HepG2 (cell line): ENCODE measurements at regions not wholly inside any gene's neighbourhood (a gene's known extent, or its start where the extent isn't known, plus 50 kb on each side); places are given as distances from the start of the nearest gene placed in this dataset.

ENCODE experiments used
- small RNA-seq, 3 experiments: library from RNA; depleted of rRNA; stranded (forward); fragments of <200 nt; gene quantifications; one replicate each; pipeline ENCODE3, GENCODE V24; 2012; ENCODE audit warnings: low read depth in 2 of 3, low replicate concordance in 1 of 3; ENCODE audit not compliant: insufficient read length in 3 of 3, insufficient read depth in 2 of 3
- TF ChIP-seq, protein P1 (sequence below): sonication (generic); formaldehyde crosslinking; IDR thresholded peaks from 2 replicates; pipeline ENCODE4 v1.5.0; 2020; ENCODE audit warnings: missing genetic modification reagents

DNA sequence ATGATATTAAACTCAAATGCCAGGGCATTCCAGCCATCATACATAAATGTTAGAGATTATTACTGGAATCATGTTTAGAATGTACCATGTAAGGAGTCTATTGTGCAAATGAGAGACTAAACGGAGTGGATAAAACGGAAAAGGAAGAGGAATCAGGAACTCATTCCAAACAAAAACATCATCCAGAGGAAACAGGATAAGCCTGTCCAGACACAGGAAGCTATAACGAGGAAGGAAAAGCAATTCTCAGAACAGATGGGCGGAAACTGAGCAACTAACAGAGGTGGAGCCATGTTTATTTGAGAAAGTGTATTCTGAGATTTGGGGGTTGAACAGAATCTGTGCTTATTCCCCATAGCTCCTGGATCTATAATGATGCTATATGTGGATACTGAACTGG is 52.3 kb upstream of the TRIM24 start (continued):
- TF ChIP-seq, protein P1, sequence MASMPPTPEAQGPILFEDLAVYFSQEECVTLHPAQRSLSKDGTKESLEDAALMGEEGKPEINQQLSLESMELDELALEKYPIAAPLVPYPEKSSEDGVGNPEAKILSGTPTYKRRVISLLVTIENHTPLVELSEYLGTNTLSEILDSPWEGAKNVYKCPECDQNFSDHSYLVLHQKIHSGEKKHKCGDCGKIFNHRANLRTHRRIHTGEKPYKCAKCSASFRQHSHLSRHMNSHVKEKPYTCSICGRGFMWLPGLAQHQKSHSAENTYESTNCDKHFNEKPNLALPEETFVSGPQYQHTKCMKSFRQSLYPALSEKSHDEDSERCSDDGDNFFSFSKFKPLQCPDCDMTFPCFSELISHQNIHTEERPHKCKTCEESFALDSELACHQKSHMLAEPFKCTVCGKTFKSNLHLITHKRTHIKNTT (CRISPR knock-in tag) = no peak

Small RNAs in the stretch of these regions (small RNA-seq; reads per million reads assigned to genes)
- gene RF00019 = 0 reads per million in 3 experiments
- 0 reads per million in 3 experiments for gene RF00432
